GM18505 (cell line): ENCODE measurements at regions not wholly inside any gene's neighbourhood (a gene's known extent, or its start where the extent isn't known, plus 50 kb on each side); places are given as distances from the start of the nearest gene placed in this dataset.

Source experiments
- ATAC-seq: cut with Tn5 transposase; IDR thresholded peaks from one replicate; pipeline ENCODE4 v1.9.1; 2021; ENCODE audit not compliant: unreplicated experiment
- POLR2A ChIP-seq: IDR thresholded peaks from 4 replicates; pipeline ENCODE4 v1.6.1; 2011; ENCODE audit warnings: borderline replicate concordance; ENCODE audit not compliant: insufficient read depth, insufficient read length; ENCODE audit errors: extremely low read depth

DNA sequence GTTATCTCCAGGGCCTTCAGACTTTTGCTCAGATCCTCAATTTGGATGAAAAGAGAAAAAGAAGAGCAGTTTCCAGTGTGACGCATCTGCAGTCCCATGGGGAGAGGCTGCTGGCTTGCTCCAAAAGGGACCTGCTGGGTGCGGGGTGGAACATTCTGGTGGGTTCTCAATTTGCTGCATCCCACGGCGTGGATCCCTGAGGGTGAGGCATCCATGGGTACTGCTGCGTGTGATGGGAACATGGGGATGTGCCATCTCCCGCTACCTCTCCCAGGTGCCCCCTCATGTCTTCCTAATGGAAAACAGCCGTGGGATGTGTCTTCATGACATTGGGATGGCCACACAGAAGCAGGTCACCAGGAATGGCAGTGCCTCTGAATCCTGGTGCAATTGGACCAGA, 221.3 kb upstream of the AJAP1 start:
- no peak for ATAC-seq

DNA sequence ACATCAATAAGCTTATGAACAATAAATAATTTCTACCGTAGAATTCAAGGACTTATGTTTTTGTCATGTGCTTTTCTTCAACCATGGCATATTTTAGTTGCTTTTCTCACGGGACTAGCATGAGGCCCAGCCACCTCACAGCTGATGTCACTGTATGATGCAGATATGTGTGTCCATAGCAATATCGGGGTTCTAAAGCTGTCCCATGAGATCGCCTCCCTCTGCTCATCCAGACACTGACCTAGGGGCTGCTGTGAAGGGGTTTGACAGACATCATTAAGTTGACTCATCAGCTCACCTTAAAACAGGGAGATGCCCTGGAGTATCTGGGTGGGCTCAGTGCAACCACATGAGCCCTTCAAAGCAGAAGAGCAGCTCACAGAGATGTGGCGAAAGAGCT, 210.3 kb upstream of the AJAP1 start:
- ATAC-seq, result no peak
- no peak for TF ChIP-seq POLR2A

More for the DNA sequence above, 221.3 kb upstream of the AJAP1 start:
- no peak for TF ChIP-seq POLR2A

DNA sequence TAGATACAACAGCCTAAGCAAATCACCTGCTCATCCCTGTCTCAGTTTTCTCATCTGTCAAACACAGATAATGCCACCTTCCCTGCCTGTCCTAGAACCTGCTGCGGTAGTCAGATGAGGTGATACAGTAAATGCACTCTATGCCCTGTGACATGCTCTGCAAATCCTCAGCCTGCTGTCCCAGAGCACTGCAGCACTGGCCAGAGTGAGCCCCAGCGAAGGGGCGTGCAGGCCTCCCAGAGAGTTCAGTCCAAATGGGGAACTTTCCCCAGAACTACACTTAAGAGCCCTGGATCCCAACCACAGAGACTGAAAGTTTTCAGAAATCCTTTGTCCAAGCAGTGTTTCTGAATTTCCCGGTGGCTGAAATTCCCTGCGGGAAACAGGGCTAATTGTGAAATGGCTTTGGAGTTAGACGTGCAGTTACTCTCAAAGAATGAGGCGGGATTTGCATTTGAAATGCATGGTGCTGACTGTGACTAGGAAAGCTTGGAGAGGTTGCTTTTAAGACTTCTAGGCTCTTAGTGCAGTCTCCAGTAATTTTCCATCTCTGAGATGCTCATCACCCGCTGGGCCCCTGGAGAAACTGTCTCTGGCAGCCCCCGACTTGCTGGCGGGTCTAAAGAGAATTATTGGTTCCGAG, 206.5 kb upstream of the AJAP1 start:
- no peak for TF ChIP-seq POLR2A
- ATAC-seq, result no peak

DNA sequence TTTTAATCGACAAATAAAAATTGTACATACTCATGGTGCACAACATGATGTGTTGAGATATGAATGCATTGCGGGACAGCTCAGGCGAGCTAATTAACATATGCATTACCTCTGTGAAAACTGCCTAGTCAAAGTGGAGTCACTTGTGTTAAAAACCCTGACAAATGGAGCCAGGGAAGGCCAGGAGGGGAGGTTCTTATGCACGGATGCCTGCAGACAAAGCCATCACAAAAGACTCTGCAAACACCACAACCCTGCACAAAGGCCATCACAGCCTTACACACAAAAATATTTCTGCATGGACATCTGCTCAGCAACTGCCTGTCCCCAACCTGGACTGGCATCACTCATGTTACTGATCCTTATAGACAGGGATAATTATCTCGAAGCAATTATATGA, 204.4 kb upstream of the AJAP1 start:
- ATAC-seq, result no peak
- no peak for TF ChIP-seq POLR2A

DNA sequence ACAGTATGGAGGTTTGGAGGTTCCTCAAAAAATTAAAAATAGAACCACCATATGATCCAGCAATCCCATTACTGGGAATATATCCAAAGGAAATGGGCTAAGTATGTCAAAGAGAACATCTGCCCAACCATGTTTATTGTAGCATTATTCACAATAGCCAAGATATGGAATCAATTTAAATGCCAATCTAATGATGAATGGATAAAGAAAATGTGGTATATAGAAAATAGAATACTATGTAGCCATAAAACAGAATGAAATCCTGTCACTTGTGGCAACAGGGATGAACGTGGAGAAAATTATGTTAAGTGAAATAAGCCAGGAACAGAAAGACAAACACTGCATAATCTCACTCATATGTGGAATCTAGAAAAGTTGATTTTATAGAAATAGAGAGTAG, 201.7 kb upstream of the AJAP1 start:
- no peak for ATAC-seq
- no peak for TF ChIP-seq POLR2A

DNA sequence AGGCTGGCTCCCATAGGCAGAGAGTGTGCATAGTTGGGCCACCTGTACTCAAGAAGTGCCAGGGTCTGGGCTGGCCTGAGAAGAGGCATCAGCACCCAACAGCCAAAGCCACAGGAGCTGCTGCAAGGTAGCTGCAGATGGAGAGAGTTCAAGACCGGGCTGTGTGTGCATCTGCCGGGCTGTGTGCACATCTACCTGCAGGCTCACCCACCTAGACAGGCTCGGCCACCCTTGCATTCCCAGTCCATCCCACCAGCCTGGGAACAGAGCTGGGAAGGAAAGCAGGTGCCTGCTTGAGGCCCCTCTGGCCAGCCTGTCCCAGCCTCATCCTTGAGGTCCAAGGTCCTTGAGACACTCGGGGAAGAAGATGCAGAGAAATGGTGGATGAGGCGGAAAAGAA, 194.4 kb upstream of the AJAP1 start:
- ATAC-seq, result no peak
- TF ChIP-seq POLR2A, result no peak

DNA sequence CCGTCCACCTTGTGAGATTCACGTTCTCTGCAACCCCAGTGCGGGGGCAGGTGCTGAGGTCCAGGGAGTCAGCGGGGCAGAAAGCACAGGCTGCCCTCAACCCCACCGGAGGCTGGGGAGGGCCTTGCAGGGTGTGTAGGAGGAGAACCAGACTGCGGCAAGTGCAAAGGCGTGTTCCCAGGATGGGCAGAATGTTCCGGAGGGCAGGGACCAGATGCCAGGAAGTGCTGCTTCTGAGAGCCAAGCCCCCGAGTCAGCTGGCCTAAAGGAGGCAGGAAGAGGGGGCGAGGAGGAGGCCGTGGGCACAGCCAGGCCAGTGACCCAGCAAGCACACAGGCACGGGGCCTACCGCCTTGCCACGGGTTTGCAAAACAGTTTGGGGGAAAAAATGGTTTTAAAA, 193.8 kb upstream of the AJAP1 start:
- no peak for TF ChIP-seq POLR2A

DNA sequence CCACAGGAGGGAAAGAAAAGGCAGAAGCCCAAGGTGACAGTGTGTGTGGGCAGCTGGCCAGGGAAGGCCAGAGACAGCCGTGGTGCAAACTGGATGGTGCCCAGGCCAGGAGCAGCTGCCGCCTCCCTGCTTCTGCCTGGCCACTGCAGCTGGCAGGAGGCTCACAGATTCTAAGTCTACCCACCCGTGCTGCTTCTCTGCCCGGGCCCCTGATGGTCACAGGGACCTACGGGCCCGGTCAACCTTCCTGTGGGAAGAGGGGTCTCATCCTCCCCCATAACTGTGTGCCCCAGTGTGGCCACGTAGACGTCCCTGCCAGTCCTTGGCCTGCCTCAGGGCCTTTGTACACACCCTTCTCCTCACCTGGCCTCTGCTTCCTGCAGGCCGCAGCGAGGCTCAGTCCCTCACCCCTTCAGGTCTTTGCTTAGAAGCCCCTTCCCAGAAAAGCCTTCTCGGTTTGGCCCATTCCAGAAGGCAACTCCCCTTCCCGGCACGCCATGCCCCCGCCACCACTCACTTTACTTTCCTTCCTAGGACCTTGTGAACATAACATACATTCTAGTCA, 192.6 kb upstream of the AJAP1 start:
- no peak for TF ChIP-seq POLR2A
- no peak for ATAC-seq

More for the DNA sequence above, 193.8 kb upstream of the AJAP1 start:
- no peak for ATAC-seq

DNA sequence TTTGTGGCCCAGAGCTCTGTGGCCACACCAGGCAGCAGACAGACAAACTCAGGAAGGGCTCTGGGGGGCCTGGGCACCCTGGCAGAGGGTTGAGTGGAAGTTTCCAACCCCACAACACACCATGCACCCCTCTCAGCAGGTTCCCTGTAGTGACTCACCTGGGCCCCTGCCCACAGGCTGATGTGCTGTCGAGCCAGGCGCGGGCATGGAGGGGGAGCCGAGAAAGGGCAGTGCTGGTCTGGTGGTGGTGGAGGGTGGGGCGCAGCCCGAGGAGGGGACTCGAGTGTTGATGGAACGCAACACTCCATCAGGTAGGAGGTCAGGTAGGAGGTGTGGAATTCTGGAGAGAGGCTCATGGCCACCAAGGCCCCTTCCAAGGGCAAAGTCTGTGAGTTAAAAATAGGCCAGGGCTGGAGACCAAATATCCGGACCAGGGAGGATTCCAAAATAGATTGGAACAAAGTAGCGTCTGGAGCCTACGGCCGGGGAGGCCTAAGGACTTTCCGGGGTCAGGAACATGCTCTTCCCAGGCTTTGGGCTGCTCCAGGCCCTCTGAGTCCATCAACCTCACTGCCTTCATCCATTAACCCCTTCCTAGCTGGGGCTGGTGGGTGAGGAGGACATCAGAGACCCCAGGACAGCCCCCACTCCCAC, 191.5 kb upstream of the AJAP1 start:
- no peak for TF ChIP-seq POLR2A
- no peak for ATAC-seq

DNA sequence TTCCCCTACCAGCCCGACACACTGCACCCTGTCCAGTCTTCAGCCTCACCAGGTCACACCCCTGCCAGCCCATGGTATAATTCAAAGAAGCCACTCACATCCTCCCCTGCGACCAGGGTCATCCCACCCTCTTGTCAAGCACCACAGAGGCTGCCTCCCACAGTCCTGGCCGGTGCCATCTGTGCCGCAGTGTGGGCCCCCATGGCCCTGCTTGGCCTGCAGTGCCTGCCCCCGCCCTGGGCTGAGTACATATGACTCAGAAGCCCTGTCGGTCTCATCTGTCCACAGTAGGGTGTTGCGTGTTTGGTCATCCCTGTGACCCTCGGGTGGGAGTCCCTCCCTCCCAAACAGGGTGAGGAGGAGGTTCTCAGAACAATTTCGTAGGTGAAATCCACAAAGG, 190.8 kb upstream of the AJAP1 start:
- TF ChIP-seq POLR2A, result no peak
- ATAC-seq, result no peak

DNA sequence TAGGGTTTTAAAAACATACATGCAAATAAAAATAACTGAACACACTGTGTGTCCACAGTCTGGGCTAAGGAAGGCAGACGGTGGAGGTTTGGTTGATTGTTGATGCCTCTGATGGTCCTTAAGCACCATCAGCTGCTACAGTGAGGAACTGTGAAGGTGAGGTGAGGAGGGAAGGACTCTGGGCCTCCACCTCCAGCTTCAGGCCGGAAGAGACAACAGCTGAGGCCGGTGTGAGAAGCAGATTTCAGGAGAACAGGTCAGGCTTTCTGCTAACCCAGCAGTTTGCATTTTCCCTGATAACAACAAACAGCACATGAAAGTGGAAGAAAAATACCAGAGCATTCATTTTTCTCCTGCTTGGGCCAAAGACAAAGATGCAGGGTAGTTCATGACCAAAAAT, 189.9 kb upstream of the AJAP1 start:
- TF ChIP-seq POLR2A, result no peak
- ATAC-seq, result no peak

DNA sequence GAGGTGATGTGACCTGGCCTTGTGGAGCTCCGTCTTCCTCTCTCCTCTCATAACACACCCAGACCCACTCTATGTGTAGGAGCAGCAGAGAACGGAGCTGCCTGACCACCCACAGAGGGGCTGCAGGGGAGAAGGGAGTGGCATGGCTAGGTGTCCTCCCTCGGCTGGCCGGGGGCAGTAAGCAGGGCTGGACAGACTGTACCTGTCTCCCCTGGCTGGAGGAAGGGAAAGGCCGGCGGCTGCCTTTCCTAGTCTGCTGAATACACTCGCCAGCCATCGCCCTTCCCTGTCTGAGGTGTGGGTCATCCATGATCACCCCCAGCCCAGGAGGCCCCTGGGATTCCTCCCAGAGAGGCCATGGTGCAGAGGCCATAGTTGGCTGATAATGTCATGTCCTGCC, 187.2 kb upstream of the AJAP1 start:
- no peak for ATAC-seq
- no peak for TF ChIP-seq POLR2A

DNA sequence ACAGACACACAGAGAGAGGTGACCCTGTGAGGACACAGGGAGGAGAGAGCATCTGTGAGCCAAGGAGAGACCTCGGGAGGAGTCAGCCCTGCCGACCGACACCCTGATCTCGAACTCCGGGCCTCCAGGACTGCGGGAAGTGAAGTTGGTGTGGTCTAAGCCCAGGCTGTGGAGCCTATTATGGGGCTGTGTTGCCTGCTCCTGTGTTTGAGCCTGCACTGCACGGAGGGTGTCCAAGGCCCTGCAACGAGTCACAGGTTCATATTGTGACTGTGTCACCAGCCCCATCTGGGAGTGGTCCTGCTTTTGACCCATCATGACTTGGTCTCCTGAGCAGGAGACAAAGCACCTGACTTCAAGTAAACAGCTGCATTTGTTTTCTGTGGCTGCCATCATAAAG, 186.0 kb upstream of the AJAP1 start:
- ATAC-seq, result no peak
- TF ChIP-seq POLR2A, result no peak

DNA sequence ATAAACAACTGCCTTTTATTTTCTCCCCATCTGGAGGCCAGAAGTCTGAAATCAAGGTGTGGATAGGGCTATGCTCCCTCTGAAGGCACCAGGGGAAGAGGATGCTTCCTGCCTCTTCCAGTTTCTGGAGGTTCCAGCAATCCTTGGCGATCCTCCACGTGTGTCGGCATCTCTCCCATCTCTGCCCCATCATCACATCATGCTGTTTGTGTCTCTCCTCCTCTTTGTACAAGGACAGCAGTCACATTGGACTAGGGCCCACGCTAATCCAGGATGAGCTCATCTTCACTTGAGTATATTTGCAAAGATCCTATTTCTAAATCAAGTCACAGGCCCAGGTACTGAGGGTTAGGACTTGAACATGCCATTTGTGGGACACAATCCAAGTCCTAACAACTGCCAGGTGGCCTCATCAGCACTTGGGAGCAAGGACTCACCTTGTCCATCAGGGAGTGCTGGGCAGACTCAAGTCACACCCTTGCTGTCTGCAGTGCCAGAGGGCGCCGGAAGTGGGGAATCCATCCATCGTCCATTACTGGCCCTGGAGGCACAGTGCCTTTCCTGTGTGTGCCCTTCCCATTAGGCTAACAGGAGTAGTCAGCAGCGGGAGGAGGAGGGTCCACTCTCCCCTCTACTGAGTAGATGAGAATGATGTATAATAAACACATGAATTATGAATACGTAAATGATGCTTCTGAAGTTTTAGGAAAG, 185.4 kb upstream of the AJAP1 start:
- no peak for ATAC-seq
- TF ChIP-seq POLR2A, result no peak

DNA sequence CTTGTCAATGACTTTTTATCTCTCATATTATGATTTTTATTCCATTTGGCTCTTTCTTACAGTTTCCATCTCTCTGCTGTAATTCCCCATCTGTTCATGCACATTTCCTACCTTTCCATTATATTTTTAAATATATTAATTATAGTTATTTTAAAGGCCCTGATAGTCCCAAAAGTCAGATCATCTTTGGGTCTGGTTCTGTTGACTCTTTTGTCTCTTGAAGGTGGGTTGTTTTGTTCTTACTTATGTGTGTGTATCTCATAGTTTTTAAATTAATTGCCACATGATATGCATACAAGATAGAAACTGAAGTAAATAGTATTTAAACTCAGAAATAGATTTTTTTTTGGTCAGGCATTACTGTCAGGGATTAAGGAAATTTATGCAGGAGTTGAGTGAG, 178.0 kb upstream of the AJAP1 start:
- ATAC-seq, result no peak
- TF ChIP-seq POLR2A, result no peak

DNA sequence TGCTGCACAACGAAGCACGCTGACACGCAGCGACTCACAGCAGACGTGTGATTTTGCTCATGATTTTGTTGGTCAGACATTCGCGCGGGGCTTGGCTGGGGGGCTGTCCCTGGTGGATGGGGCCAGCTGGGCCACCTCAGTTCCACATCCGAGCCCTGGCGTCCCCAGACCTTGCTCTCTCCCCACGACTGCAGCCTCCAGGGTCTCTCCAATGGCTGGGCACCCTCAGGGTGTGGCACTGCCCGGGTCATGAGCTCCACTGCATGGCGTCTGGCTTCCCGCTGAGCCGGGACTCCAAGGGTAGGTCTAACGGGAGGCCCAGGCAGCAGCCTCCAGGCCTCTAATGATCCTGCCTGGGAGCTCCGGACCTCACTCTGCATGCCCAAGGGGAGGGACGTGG, 173.0 kb upstream of the AJAP1 start:
- no peak for ATAC-seq
- no peak for TF ChIP-seq POLR2A
